Colonic mucosa (tissue), 4 donors: ENCODE measurements at regions not wholly inside any gene's neighbourhood (a gene's known extent, or its start where the extent isn't known, plus 50 kb on each side); places are given as distances from the start of the nearest gene placed in this dataset.

Experiments used
- DNase-seq: peaks from one replicate; pipeline ENCODE4 v3.0.0-alpha.2; 2020
- H3K27ac ChIP-seq: fragments of 200-600 bp; one replicate; pipeline ENCODE4 v1.8.0; 2021
- H3K27me3 ChIP-seq: fragments of 200-600 bp; one replicate; pipeline ENCODE4 v1.8.0; 2021
- H3K36me3 ChIP-seq: fragments of 200-600 bp; one replicate; pipeline ENCODE4 v1.8.0; 2021
- H3K4me1 ChIP-seq: fragments of 200-600 bp; one replicate; pipeline ENCODE4 v1.8.0; 2021; ENCODE audit warnings: mild to moderate bottlenecking
- H3K4me3 ChIP-seq: fragments of 200-600 bp; one replicate; pipeline ENCODE4 v1.8.0; 2021
- H3K9ac ChIP-seq, 2 donors: one replicate each; pipeline ENCODE4 v1.7.0; 2013; ENCODE audit warnings: control low read depth in 2 of 2, low read depth in 2 of 2, low read length in 2 of 2
- H3K9me3 ChIP-seq: fragments of 200-600 bp; one replicate; pipeline ENCODE4 v1.8.0; 2021
- CTCF ChIP-seq: fragments of 200-600 bp; IDR thresholded peaks from one replicate; pipeline ENCODE4 v1.8.0; 2022; ENCODE audit warnings: antibody characterized with exemption, mild to moderate bottlenecking
- intact Hi-C: fragments of 100-400 bp; cut with DNase I; formaldehyde crosslinking; loops from one replicate; pipeline ENCODE4 v1.14.1; 2022
- donor health status: healthy.
- donor health status: DM: no; HTN: no; CAD: no.
- donor health status: DM: no; HTN: no; CAD: no.

- intact Hi-C loops, result no loop called here
- no peaks in the 10 kb centered on the region for H3K9me3 ChIP-seq
- H3K9ac ChIP-seq, result no peak overlapping the region
- no peak overlapping the region for H3K27ac ChIP-seq
- no peak for DNase-seq
- no peaks in the 10 kb centered on the region for H3K4me1 ChIP-seq
- H3K4me3 ChIP-seq, result no peak overlapping the region
- no peaks in the 10 kb centered on the region for H3K36me3 ChIP-seq
- no peaks in the 10 kb centered on the region for H3K27me3 ChIP-seq
- no peak for TF ChIP-seq CTCF
Measured at GRCh38 chr2:49770919-49771318, 616.6 kb upstream of the FSHR start.

GRCh38 chr2:49767316-49767715 is 613.0 kb upstream of the FSHR start:
- intact Hi-C loops, result no loop called here

GRCh38 chr2:49755777-49756176 is 601.5 kb upstream of the FSHR start:
- no peak overlapping the region for H3K4me3 ChIP-seq
- DNase-seq, result no peak
- no peaks in the 10 kb centered on the region for H3K4me1 ChIP-seq
- H3K9ac ChIP-seq, result no peak overlapping the region
- no peaks in the 10 kb centered on the region for H3K27me3 ChIP-seq
- H3K9me3 ChIP-seq, result no peaks in the 10 kb centered on the region
- H3K36me3 ChIP-seq, result no peaks in the 10 kb centered on the region
- no peak for TF ChIP-seq CTCF
- intact Hi-C loops, result no loop called here
- H3K27ac ChIP-seq, result no peak overlapping the region

More at GRCh38 chr2:49767316-49767715, 613.0 kb upstream of the FSHR start:
- Histone ChIP-seq H3K9ac (no peak overlapping the region), H3K4me1 (no peaks in the 10 kb centered on the region), H3K27ac (no peak overlapping the region), H3K27me3 (no peaks in the 10 kb centered on the region), H3K9me3 (no peaks in the 10 kb centered on the region), H3K4me3 (no peak overlapping the region), H3K36me3 (no peaks in the 10 kb centered on the region)
- no peak for TF ChIP-seq CTCF
- no peak for DNase-seq

- intact Hi-C loops, result no loop called here
- Histone ChIP-seq H3K4me3 (no peak overlapping the region), H3K9ac (no peak overlapping the region), H3K9me3 (no peaks in the 10 kb centered on the region), H3K36me3 (no peaks in the 10 kb centered on the region), H3K4me1 (no peaks in the 10 kb centered on the region), H3K27ac (no peak overlapping the region), H3K27me3 (no peaks in the 10 kb centered on the region)
- no peak for TF ChIP-seq CTCF
- no peak for DNase-seq
Measured at GRCh38 chr2:49754381-49754780, 600.1 kb upstream of the FSHR start.

GRCh38 chr2:49753344-49753985 is 599.1 kb upstream of the FSHR start:
- no peaks in the 10 kb centered on the region for H3K36me3 ChIP-seq
- no peak overlapping the region for H3K9ac ChIP-seq
- H3K27me3 ChIP-seq, result no peaks in the 10 kb centered on the region
- H3K4me1 ChIP-seq, result no peaks in the 10 kb centered on the region
- H3K9me3 ChIP-seq, result no peaks in the 10 kb centered on the region
- TF ChIP-seq CTCF, result no peak
- intact Hi-C loops, result no loop called here
- no peak overlapping the region for H3K4me3 ChIP-seq
- DNase-seq, result no peak
- H3K27ac ChIP-seq, result no peak overlapping the region
